ENCODE measurements at regions not wholly inside any gene's neighbourhood (a gene's known extent, or its start where the extent isn't known, plus 50 kb on each side); places are given as distances from the start of the nearest gene placed in this dataset.

GRCh38 chr18:39845106-39845505, 2109.9 kb upstream of the PIK3C3 start:
- FAIRE-seq: no peak
- intact Hi-C loops (cut with DNase I): no loop called here

GRCh38 chr18:39843546-39843945, 2111.5 kb upstream of the PIK3C3 start:
- Histone ChIP-seq H3K36me3 (ENCODE audit: control insufficient read depth in 2 of 3, insufficient read depth in 3 of 3, low read length in 3 of 3) (no peaks in the 10 kb centered on the region), H3K9ac (ENCODE audit: low read length in 3 of 3) (no peak overlapping the region), H3K4me3 (ENCODE audit: low read length in 3 of 3) (no peak overlapping the region), H3K4me1 (ENCODE audit: control insufficient read depth in 2 of 3, insufficient read depth in 2 of 3, low read depth in 1 of 3, low read length in 3 of 3) (peaks cover 0 to 5% (median 0%) of the 10 kb centered on the region in 3 donors), H3K9me3 (ENCODE audit: control insufficient read depth in 2 of 3, insufficient read depth in 1 of 3, low read length in 3 of 3) (no peaks in the 10 kb centered on the region), H3K27ac (ENCODE audit: low read depth in 2 of 2, low read length in 2 of 2) (no peak overlapping the region), H3K27me3 (ENCODE audit: control insufficient read depth, insufficient read depth, low read length) (no peaks in the 10 kb centered on the region)
- no peak for TF ChIP-seq CTCF (IDR thresholded peaks at IDR 0.05; ENCODE audit: borderline replicate concordance, extremely low read depth, insufficient read depth)
- no peak for DNase-seq
- no peak for FAIRE-seq
- intact Hi-C loops (cut with DNase I): no loop called here

More at GRCh38 chr18:39845106-39845505, 2109.9 kb upstream of the PIK3C3 start:
- Histone ChIP-seq H3K4me1 (ENCODE audit: control insufficient read depth in 2 of 3, insufficient read depth in 2 of 3, low read depth in 1 of 3, low read length in 3 of 3) (peaks cover 0 to 5% (median 0%) of the 10 kb centered on the region in 3 donors), H3K27ac (ENCODE audit: low read depth in 2 of 2, low read length in 2 of 2) (no peak overlapping the region), H3K27me3 (ENCODE audit: control insufficient read depth, insufficient read depth, low read length) (no peaks in the 10 kb centered on the region), H3K4me3 (ENCODE audit: low read length in 3 of 3) (no peak overlapping the region), H3K9ac (ENCODE audit: low read length in 3 of 3) (no peak overlapping the region), H3K9me3 (ENCODE audit: control insufficient read depth in 2 of 3, insufficient read depth in 1 of 3, low read length in 3 of 3) (no peaks in the 10 kb centered on the region), H3K36me3 (ENCODE audit: control insufficient read depth in 2 of 3, insufficient read depth in 3 of 3, low read length in 3 of 3) (no peaks in the 10 kb centered on the region)
- TF ChIP-seq CTCF (IDR thresholded peaks at IDR 0.05; ENCODE audit: borderline replicate concordance, extremely low read depth, insufficient read depth): no peak
- DNase-seq: no peak

- Histone ChIP-seq H3K27me3 (ENCODE audit: control insufficient read depth, insufficient read depth, low read length) (no peaks in the 10 kb centered on the region), H3K9ac (ENCODE audit: low read length in 3 of 3) (no peak overlapping the region), H3K9me3 (ENCODE audit: control insufficient read depth in 2 of 3, insufficient read depth in 1 of 3, low read length in 3 of 3) (no peaks in the 10 kb centered on the region), H3K27ac (ENCODE audit: low read depth in 2 of 2, low read length in 2 of 2) (no peak overlapping the region), H3K4me3 (ENCODE audit: low read length in 3 of 3) (peak overlapping the region in 1 of 3 donors; percentile 9), H3K4me1 (ENCODE audit: control insufficient read depth in 2 of 3, insufficient read depth in 2 of 3, low read depth in 1 of 3, low read length in 3 of 3) (peaks cover 0 to 5% (median 0%) of the 10 kb centered on the region in 3 donors), H3K36me3 (ENCODE audit: control insufficient read depth in 2 of 3, insufficient read depth in 3 of 3, low read length in 3 of 3) (no peaks in the 10 kb centered on the region)
- DNase-seq (peak in 4 of 5 donors; percentile 12 to 40 (median 35)), FAIRE-seq (no peak)
- no peak for TF ChIP-seq CTCF (IDR thresholded peaks at IDR 0.05; ENCODE audit: borderline replicate concordance, extremely low read depth, insufficient read depth)
- intact Hi-C loops (cut with DNase I): no loop called here
Observed at GRCh38 chr18:39842366-39842914, 2112.6 kb upstream of the PIK3C3 start.
